ENCODE measurements at regions not wholly inside any gene's neighbourhood (a gene's known extent, or its start where the extent isn't known, plus 50 kb on each side); places are given as distances from the start of the nearest gene placed in this dataset.

- DNase-seq (ENCODE audit: low spot score): no peak
Observed at GRCh38 chr11:70627219-70627618, 228.9 kb downstream of the CTTN start.

GRCh38 chr11:70628176-70628854 lies 230.0 kb downstream of the CTTN start:
- DNase-seq (ENCODE audit: low spot score): no peak

- no peak for DNase-seq (ENCODE audit: low spot score)
Observed at GRCh38 chr11:70628855-70629844, 230.8 kb downstream of the CTTN start.

- DNase-seq (ENCODE audit: low spot score): no peak
Observed at GRCh38 chr11:70630068-70630467, 231.7 kb downstream of the CTTN start.

- no peak for DNase-seq (ENCODE audit: low spot score)
Observed at GRCh38 chr11:70630816-70631623, 232.7 kb downstream of the CTTN start.

GRCh38 chr11:70631624-70632047 lies 233.3 kb downstream of the CTTN start:
- DNase-seq (ENCODE audit: low spot score): no peak

- DNase-seq (ENCODE audit: low spot score): no peak
Observed at GRCh38 chr11:70633610-70634009, 235.3 kb downstream of the CTTN start.

GRCh38 chr11:70636659-70637058 lies 238.3 kb downstream of the CTTN start:
- no peak for DNase-seq (ENCODE audit: low spot score)

GRCh38 chr11:70637186-70637800 lies 239.0 kb downstream of the CTTN start:
- no peak for DNase-seq (ENCODE audit: low spot score)

GRCh38 chr11:70637949-70638583 lies 239.7 kb downstream of the CTTN start:
- no peak for DNase-seq (ENCODE audit: low spot score)

- no peak for DNase-seq (ENCODE audit: low spot score)
Observed at GRCh38 chr11:70640408-70640807, 242.1 kb downstream of the CTTN start.

- no peak for DNase-seq (ENCODE audit: low spot score)
Observed at GRCh38 chr11:70641369-70641768, 243.0 kb downstream of the CTTN start.

- no peak for DNase-seq (ENCODE audit: low spot score)
Observed at GRCh38 chr11:70642266-70642665, 243.9 kb downstream of the CTTN start.

- no peak for DNase-seq (ENCODE audit: low spot score)
Observed at GRCh38 chr11:70643642-70644041, 245.3 kb downstream of the CTTN start.

GRCh38 chr11:70644343-70645060 lies 246.2 kb downstream of the CTTN start:
- no peak for DNase-seq (ENCODE audit: low spot score)

GRCh38 chr11:70645537-70645936 lies 247.2 kb downstream of the CTTN start:
- no peak for DNase-seq (ENCODE audit: low spot score)

- DNase-seq (ENCODE audit: low spot score): no peak
Observed at GRCh38 chr11:70646272-70647049, 248.1 kb downstream of the CTTN start.

GRCh38 chr11:70647188-70648166 lies 249.1 kb downstream of the CTTN start:
- no peak for DNase-seq (ENCODE audit: low spot score)

Data from CD4-positive, alpha-beta T cell treated with Interleukin-6 at 100 ng/mL for 8 hours (primary cell).